DMS153 treated with DMSO at 0.1 percent for 48 hours (cell line): ENCODE measurements at regions not wholly inside any gene's neighbourhood (a gene's known extent, or its start where the extent isn't known, plus 50 kb on each side); places are given as distances from the start of the nearest gene placed in this dataset.
"Not testable (repeated sequence)": the region's sequence is repeated elsewhere in the genome, so short reads cannot be mapped to it uniquely, and the experiment has no call there.

Experiments used
- DNase-seq: peaks from one replicate; lab custom pipeline; 2025; ENCODE audit not compliant: unreplicated experiment; lab: John Stamatoyannopoulos, UW

- no peak for DNase-seq
These were observed 351.6 kb downstream of the PIK3C3 start for GRCh38 chr18:42306594-42306980.

DNA sequence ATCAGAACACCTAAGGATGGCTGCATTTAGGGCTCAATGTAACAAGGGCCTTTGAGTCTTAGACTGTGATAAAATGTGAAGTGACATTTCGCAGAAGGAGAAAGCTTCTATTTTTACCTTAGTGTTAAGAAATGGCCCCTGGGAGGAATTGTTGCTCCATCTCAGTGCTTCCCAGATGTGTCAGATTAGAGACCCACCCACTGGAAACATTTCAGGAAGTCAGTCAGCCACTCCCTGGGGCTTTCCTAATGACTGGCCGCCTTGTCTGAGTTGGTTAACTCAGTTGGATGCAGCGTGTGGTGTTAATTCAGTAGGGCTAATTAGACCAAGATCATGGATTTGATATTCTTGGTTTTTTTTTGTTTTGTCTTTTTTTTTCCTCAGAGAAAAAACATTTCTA, 355.9 kb downstream of the PIK3C3 start:
- DNase-seq = no peak

GRCh38 chr18:42326752-42327151, 371.7 kb downstream of the PIK3C3 start:
- no peak for DNase-seq

DNA sequence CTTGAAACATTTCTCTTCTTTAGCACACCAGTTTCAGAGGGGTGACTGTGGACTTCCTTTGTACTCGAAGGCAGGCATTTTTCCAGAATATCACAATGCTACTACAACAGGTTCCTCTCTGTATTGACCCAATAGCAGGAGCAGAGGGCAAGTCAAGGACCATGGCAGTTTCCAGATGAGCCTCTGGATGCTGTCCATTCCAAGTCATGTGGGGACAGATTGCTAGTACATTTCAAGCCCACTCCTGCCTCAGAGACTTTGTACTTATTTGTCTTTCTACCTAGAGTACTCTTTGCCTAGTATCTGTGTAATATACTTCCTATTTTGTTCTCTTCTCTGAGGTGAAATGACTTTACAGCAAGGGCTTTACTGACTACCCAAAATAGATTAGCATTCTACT, 373.9 kb downstream of the PIK3C3 start:
- no peak for DNase-seq

- DNase-seq = no peak
These were observed 375.3 kb downstream of the PIK3C3 start for GRCh38 chr18:42330296-42330695.

GRCh38 chr18:42333558-42333957, 378.5 kb downstream of the PIK3C3 start:
- DNase-seq = no peak

DNA sequence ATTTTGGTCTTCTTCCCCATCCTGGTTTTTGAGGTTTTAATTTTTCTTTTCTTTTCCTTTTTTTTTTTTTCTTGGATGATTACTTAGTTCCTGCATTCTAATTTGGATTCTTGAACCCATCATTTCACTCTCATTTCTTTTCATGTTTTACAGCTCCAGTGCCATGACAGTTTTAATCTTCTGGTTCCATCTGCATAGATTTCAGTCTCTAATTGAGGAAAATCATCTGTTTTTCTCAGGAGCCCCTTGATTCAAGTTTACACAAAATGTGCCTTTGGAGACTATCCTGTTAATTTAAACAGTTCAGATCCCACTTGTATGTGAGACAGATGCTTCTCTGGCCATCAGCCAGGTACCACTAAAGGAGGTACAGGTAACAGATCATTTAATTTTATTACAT, 379.9 kb downstream of the PIK3C3 start:
- no peak for DNase-seq

- DNase-seq = no peak
These were observed 381.1 kb downstream of the PIK3C3 start for GRCh38 chr18:42336139-42336538.

GRCh38 chr18:42337337-42337736, 382.3 kb downstream of the PIK3C3 start:
- not testable (repeated sequence) for DNase-seq

DNA sequence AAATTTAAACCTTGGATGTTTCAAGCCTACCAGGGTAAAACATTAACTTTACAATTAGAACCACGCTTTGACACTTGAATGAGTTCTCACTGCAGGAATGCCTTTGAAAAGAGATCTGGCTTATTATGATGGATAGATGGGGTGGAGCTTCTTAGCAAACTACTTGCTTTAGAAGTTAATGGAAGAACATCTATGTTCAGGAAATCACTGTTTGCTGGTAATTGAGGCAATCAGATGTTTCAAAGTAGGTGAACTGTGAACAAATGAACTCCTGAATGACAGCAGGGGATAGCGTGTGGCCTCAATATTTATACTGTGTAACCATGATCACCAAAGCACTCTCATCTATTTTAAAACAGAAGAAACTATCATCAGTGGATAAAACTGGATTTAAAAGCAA, 383.6 kb downstream of the PIK3C3 start:
- no peak for DNase-seq

- DNase-seq = no peak
These were observed 384.3 kb downstream of the PIK3C3 start for GRCh38 chr18:42339372-42339771.

- DNase-seq = no peak
These were observed 385.5 kb downstream of the PIK3C3 start for GRCh38 chr18:42340423-42341009.

GRCh38 chr18:42341423-42341822, 386.4 kb downstream of the PIK3C3 start:
- no peak for DNase-seq

GRCh38 chr18:42348722-42349121, 393.7 kb downstream of the PIK3C3 start:
- DNase-seq = no peak

DNA sequence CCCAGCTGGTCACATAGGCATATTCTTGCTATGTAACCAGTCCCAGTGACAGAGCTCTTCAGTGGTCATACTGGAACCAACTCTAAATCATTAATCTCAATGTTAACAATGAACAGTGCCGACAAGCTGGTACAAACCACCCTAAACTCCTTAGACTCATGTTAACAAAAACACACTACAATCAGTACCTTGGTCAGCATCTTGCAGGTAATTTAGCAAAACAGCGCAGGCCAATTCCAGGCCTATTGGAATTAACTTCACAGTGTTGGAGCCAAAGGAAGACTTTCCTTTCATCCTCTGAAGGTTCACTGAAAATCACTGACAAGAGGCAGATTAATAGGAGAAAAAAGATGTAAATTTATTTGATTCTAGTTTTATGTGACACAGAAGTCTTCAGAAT, 396.4 kb downstream of the PIK3C3 start:
- no peak for DNase-seq

DNA sequence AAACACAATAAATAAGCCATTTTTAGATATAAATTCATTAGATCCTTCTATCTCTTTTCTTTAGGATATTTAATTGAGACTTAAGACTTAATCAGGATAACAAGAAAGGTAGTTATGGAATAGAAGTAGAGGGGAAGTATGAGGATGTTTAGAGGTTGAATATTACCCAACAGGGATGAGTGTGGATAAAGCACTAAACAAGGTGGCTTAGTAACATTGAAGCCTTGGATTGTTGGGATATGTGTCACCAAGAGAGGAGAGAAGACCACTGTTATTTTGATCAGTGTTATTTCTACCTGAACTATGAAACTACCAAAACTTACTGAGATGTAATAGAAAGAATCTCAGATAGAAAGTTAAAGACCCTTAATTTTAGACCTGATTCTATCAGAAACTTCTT, 405.7 kb downstream of the PIK3C3 start:
- DNase-seq = no peak

- no peak for DNase-seq
These were observed 408.7 kb downstream of the PIK3C3 start for GRCh38 chr18:42363446-42364441.

GRCh38 chr18:42364766-42365165, 409.7 kb downstream of the PIK3C3 start:
- no peak for DNase-seq

DNA sequence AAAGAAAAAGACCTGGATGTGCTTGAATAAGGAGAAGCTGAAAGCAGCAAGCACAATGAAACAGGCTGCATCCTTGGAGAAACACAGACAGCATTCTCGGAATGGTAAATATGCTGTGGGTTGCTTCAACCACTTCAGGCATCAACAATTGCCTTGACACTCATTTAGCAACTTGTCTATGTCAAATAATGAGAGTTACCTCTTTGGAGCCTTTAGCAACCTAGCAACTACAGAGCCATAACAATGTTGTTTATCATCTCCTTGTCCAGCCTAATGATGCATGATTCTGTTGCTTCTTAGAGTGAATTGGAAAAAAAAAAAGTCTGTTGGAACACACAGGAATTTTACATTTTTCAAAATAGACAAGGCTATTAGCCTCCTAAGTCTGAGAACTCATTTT, 410.6 kb downstream of the PIK3C3 start:
- DNase-seq = no peak

- DNase-seq = no peak
These were observed 418.6 kb downstream of the PIK3C3 start for GRCh38 chr18:42373584-42373983.

DNA sequence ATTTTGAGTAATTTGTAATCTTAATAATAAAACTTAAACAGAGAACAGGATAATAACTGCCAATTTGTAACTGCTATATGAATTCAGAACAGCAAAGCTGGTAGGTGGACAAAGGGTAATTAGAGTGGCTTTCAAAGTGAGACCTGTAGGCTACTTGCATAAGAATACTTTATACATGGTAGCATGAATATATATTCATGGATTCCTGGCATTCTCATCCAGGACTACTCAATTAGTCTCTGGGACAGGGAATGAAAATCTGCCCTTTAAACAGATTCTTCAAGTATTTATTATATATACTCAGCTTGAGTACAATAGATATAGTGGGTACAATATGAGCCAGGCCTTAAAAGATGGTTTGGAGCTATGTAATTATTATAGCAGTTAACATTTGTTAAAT, 419.9 kb downstream of the PIK3C3 start:
- no peak for DNase-seq

GRCh38 chr18:42378854-42379253, 423.8 kb downstream of the PIK3C3 start:
- not testable (repeated sequence) for DNase-seq
